Adrenal gland (tissue), 9 donors: ENCODE measurements at regions not wholly inside any gene's neighbourhood (a gene's known extent, or its start where the extent isn't known, plus 50 kb on each side); places are given as distances from the start of the nearest gene placed in this dataset.

Source experiments
- DNase-seq, 7 donors: peaks; one replicate each; pipeline ENCODE4 v3.0.0-alpha.2; 2019 to 2020
- H3K27ac ChIP-seq, 5 donors: fragments of 200-600 bp; sonication (generic) in 4 of 5; 1 replicate in 3 of 5; 2 replicates in 2 of 5; pipeline versions ENCODE4 v1.5.1 to v1.8.0; 2016 to 2020; ENCODE audit warnings: mild to moderate bottlenecking in 1 of 5
- H3K27me3 ChIP-seq: fragments of 200-600 bp; 2 replicates; pipeline ENCODE4 v1.8.0; 2021
- H3K36me3 ChIP-seq, 2 donors: fragments of 200-600 bp; replicated peaks in 1 of 2; 1 replicate in 1 of 2; 2 replicates in 1 of 2; pipeline versions ENCODE4 v1.5.1 to v1.8.0; 2018 to 2022
- H3K4me1 ChIP-seq, 2 donors: fragments of 200-600 bp; replicated peaks in 1 of 2; 1 replicate in 1 of 2; 2 replicates in 1 of 2; pipeline versions ENCODE4 v1.5.1 to v1.8.0; 2018 to 2021
- H3K4me3 ChIP-seq, 4 donors: fragments of 200-600 bp; sonication (generic) in 3 of 4; one replicate each; pipeline ENCODE4 v1.5.1; 2016 to 2018
- H3K9me3 ChIP-seq, 3 donors: fragments of 200-600 bp; sonication (generic) in 1 of 3; replicated peaks in 1 of 3; 1 replicate in 2 of 3; 2 replicates in 1 of 3; pipeline versions ENCODE4 v1.5.1 to v1.8.0; 2016 to 2021
- CTCF ChIP-seq, 6 experiments: fragments of 450-650 bp in 4 of 6; fragments of 200-600 bp in 2 of 6; sonication (generic) in 1 of 6; IDR thresholded peaks; 1 replicate in 5 of 6; 2 replicates in 1 of 6; pipeline versions ENCODE4 v1.5.1 to v1.8.0; 2016 to 2021; ENCODE audit warnings: antibody characterized with exemption in 6 of 6, mild to moderate bottlenecking in 2 of 6, moderate library complexity in 1 of 6
- POLR2A ChIP-seq, 2 donors: fragments of 450-650 bp; IDR thresholded peaks; one replicate each; pipeline ENCODE4 v1.6.1; 2017; ENCODE audit warnings: antibody characterized with exemption in 2 of 2, mild to moderate bottlenecking in 2 of 2, moderate library complexity in 1 of 2
- WGBS, 4 donors: extraction: QIAGEN DNeasy Blood & Tissue Kit in 2 of 4; methylation state at CpG; one replicate each; pipeline versions ENCODE4 v1.1.5 to v1.1.7; 2013 to 2017; 5-methylcytosine and 5-hydroxymethylcytosine counted together
- intact Hi-C, 2 donors: fragments of 100-400 bp; cut with DNase I; formaldehyde crosslinking; loops; one replicate each; pipeline versions ENCODE4 v1.14.1 to v1.15.0; 2022 to 2023
- donor health status: healthy with polysubstance abuse.
- donor health status: Bipolar disorder and iron deficiency.
- donor health status: DM: yes; HTN: yes; CAD: no.
- donor health status: DM: no; HTN: no; CAD: no.
- donor health status: DM: no; HTN: no; CAD: no.

GRCh38 chr14:99043756-99044155 lies 228.2 kb downstream of the BCL11B start:
- DNase-seq: no peak
- H3K4me1 ChIP-seq: no peaks in the 10 kb centered on the region
- H3K27ac ChIP-seq: no peak overlapping the region
- no peak overlapping the region for H3K4me3 ChIP-seq
- no peaks in the 10 kb centered on the region for H3K27me3 ChIP-seq
- TF ChIP-seq CTCF (IDR thresholded peaks at IDR 0.05) (no peak), POLR2A (IDR thresholded peaks at IDR 0.05) (no peak)
- no peaks in the 10 kb centered on the region for H3K36me3 ChIP-seq
- WGBS, 4 donors: 88 to 95% (median 92%) methylated on average over 1 of the region's 1 CpG
- H3K9me3 ChIP-seq: no peaks in the 10 kb centered on the region
- intact Hi-C loops: no loop called here

- intact Hi-C loops: no loop called here
- no peak for DNase-seq
- H3K36me3 ChIP-seq: no peaks in the 10 kb centered on the region
- H3K27me3 ChIP-seq: no peaks in the 10 kb centered on the region
- no peak overlapping the region for H3K4me3 ChIP-seq
- 74 to 84% (median 77%) methylated on average over 13 to 14 of the region's 14 CpGs for WGBS, 4 donors
- H3K9me3 ChIP-seq: no peaks in the 10 kb centered on the region
- no peaks in the 10 kb centered on the region for H3K4me1 ChIP-seq
- no peak for TF ChIP-seq POLR2A (IDR thresholded peaks at IDR 0.05)
- no peak for TF ChIP-seq CTCF (IDR thresholded peaks at IDR 0.05)
- no peak overlapping the region for H3K27ac ChIP-seq
Observed at GRCh38 chr14:99047441-99048031, 224.5 kb downstream of the BCL11B start.

- TF ChIP-seq CTCF (IDR thresholded peaks at IDR 0.05): no peak
- intact Hi-C loops: no loop called here
- no peak overlapping the region for H3K4me3 ChIP-seq
- no peaks in the 10 kb centered on the region for H3K27me3 ChIP-seq
- no peaks in the 10 kb centered on the region for H3K4me1 ChIP-seq
- no peak overlapping the region for H3K27ac ChIP-seq
- no peaks in the 10 kb centered on the region for H3K9me3 ChIP-seq
- H3K36me3 ChIP-seq: no peaks in the 10 kb centered on the region
- DNase-seq: no peak
- WGBS, 4 donors: 45 to 59% (median 52%) methylated on average over 1 of the region's 1 CpG
Observed at GRCh38 chr14:99050309-99050708, 221.7 kb downstream of the BCL11B start.

- H3K27ac ChIP-seq: no peak overlapping the region
- TF ChIP-seq CTCF (IDR thresholded peaks at IDR 0.05): no peak
- no peak for TF ChIP-seq POLR2A (IDR thresholded peaks at IDR 0.05)
- no peaks in the 10 kb centered on the region for H3K9me3 ChIP-seq
- WGBS, 4 donors: 81 to 88% (median 84%) methylated on average over 2 of the region's 2 CpGs
- no peaks in the 10 kb centered on the region for H3K27me3 ChIP-seq
- no peaks in the 10 kb centered on the region for H3K4me1 ChIP-seq
- intact Hi-C loops: no loop called here
- H3K4me3 ChIP-seq: no peak overlapping the region
- no peak for DNase-seq
- no peaks in the 10 kb centered on the region for H3K36me3 ChIP-seq
Observed at GRCh38 chr14:99052467-99052866, 219.5 kb downstream of the BCL11B start.
